Superior temporal gyrus (tissue), 1 donor: ENCODE measurements at regions not wholly inside any gene's neighbourhood (a gene's known extent, or its start where the extent isn't known, plus 50 kb on each side); places are given as distances from the start of the nearest gene placed in this dataset.
"Not testable (repeated sequence)": the region's sequence is repeated elsewhere in the genome, so short reads cannot be mapped to it uniquely, and the experiment has no call there.

Experiments used
- DNase-seq: peaks from one replicate; pipeline ENCODE4 v3.0.0-alpha.2; 2016; ENCODE audit errors: extremely low spot score

DNA sequence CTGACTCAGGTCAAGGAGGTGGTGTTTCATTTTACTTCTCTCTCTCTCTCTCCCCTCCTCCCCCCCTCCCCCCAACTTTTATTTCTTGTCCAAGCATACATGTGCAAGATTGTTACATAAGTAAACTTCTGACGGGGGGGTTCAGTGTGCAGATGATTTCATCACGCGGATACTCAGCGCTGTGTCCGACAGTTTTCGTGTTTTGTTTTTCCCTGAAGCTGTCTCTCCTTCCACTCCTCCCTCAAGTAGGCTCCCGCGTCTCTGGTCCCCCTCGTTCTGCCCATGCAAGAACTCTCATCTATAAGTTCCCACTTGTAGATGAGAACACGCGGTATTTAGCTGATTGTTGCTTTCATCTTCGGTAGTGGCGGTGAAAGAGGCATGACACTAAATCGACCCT lies 111.0 kb upstream of the ANKRD30BL start:
- DNase-seq = no peak

DNA sequence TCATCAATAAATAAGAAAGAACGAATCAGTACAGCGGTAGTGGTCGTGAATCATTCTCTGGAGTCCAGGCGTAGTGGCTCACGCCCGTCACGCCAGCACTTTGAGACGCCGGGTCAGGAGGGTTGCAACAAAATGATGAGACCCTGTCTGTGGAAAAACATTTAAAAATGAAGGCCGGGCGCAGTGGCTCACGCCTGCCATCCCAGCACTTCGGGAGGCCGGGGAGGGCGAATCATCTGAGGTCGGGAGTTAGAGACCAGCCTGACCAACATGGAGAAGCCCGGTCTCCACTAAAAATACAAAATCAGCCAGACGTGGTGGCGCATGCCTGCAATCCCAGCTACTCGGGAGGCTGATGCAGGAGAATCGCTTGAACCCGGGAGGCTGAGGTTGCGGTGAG lies 111.8 kb upstream of the ANKRD30BL start:
- DNase-seq = not testable (repeated sequence)

DNA sequence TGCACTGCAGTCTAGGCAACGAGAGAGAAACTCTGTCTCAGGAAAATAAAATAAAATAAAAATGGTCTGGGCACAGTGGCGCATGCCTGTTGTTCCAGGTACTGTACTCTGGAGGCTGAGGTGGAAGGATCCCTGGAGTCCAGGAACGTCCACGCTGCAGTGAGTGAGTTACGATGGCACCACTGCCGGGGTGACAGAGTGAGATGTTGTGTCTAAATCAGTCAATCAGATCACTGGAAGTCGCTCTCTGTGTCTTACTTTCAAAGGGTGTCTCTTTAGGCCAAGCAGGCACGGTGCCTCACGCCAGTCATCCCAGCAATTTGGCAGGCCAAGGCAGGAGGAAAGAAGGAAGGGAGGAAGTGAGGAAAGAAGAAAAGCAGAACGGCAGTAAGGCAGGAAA lies 112.2 kb upstream of the ANKRD30BL start:
- DNase-seq = no peak

DNA sequence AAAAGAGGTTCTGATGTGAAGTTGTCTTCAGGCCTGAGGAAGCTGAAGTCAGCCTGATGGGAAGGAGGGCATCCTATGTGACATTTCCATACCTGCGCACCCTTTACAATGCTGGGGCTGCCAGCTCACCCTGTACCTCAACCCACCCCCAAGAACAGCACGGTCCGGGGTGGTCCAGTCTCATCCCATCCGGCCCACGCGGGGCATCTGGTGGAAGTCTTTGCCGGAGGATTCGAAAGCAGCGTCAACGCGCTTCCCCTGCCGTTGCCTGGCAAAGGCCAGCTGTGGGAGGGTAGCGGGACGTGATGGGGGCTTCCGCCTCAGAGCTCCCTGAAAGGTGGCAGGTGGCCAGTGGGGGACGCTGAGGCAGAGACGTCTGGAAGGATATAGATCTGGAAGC lies 113.6 kb upstream of the ANKRD30BL start:
- no peak for DNase-seq

DNA sequence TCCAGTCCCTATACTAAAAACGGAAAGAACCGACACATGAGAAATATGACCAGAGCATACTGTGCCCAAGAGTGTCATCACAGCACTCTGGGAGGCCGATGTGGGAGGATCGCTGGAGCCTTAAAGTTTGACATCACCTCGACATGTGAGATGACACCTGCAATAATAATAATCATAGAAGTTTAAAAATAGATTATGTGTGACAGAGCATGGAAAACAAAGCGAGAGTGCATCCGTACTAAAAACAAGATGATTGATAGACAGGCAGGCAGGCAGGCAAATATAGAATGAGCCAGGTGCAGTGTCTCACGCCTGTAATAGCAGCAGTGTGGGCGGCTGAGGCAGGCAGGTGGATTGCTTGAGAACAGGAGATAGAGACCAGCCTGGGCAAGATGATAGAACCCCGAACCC lies 114.8 kb upstream of the ANKRD30BL start:
- no peak for DNase-seq

DNA sequence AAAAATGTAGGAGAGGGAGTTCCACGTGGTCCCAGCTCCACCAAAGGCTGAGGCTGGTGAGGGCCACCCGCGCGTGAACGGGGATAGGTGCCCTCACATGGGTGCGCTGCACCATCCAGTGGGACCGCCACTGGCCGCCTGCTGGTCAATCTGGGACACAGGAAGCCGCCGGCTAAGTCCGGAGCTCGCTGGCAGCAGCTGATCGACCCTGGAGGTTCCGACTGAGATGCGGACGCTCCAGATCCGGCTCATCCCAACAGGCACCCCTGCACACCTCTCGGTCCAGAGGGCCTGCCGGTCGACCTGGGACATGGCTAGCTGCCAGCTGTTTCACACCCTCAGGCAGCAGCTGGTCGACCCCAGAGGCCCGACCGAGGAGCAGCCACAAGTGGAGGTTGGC lies 116.5 kb upstream of the ANKRD30BL start:
- DNase-seq = no peak

DNA sequence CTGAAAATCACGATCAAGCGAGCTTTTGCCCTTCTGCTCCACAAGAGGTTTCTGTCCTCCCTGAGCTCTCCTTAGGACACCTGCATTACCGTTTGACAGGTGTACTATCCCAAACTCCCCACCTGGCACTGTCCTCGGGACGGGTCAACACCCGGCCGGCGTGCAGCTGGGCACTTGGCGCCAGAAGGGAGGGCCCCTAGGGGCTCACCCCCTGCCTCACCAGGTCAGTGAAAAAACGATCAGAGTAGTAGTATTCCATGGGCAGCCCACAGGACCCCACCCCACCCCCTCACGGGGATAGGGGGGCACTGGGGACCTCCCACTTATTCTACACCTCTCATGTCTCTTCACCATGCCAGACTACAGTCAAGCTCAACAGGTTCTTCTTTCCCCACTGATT lies 117.6 kb upstream of the ANKRD30BL start:
- DNase-seq = no peak

DNA sequence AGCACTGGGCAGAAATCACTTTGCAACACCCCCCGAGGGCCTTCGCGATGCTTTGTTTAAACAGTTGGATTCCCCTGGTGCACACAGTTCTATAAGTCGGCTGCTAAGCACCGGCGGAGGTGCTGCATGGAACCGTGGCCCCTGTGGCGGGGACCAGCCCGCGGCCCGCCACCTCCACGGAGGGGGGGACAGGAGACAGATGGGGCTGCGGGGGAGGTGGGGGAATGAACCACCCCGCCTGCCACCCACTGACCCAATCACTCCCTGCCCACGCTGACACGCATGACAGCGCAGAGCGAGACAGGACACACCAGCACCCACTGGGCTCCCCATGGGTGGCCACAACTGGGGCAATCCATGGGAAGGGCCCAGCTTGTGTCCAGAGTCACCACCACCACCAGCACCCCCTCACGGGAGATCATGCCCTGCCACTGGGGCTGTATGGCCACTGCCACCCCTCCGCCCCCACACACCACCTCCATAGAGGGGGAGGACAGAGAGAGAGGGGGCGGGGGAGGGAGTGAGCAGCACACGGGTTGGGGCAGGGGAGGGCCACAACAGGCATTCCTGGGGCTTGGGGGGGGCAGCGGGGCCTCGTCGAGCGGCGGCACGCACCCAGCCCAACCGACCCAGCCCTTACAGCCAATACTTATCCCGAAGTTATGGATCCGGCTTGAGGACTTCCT lies 118.3 kb upstream of the ANKRD30BL start:
- no peak for DNase-seq

DNA sequence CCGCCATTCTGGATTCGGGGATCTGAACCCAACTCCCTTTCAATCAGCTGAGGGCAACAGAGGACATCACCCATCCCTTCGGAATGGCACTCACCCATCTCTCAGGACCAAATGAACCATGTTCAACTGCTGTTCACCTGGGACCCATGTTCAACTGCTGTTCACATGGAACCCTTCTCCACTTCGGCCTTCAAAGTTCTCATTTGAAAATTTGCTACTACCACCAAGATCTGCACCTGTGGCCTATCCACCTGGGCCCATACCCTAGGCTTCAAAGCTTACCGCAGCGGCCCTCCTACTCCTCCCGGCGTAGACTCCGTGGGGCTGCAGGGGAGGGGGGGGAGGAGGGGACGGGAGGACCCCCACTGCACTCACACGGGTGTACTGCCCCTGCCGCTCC lies 119.2 kb upstream of the ANKRD30BL start:
- no peak for DNase-seq

DNA sequence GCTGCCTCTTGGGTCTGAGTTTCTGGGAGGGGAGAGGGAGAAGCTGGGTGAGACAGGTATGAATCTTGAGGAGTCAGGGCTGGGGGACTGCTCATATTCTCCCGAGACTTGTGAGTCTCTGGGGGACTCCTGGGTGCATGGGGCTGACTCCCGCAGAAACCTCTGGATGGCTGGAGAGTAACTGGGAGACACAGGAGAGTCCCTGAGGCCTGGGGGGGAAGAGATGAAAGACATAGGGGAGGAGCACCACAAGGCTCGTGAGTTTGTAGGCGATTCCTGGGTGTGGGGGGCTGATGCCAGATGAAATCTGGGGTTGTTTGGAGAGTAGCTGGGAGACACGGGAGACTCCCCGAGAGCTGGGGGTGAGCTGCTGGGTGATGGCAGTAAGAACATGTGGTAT lies 120.4 kb upstream of the ANKRD30BL start:
- DNase-seq = not testable (repeated sequence)

DNA sequence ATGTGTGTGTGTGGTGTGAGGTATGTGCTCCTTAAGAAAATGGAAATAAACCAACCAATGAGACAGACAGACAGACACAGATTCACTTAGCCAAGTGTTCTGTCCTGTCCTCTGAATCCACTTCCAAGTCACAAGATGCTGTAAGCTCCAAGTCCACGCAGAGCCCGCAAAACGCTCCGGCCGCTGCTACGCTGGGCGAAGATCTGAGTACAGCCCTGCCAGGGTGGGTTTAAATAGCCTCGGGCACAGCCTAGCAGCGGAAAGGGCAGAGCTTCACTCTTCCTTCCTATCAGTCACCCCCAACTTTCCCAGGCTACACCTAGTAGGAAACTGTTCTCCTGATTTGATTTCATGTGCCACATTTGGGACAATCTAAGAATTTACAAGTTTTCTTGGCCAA lies 121.2 kb upstream of the ANKRD30BL start:
- no peak for DNase-seq

DNA sequence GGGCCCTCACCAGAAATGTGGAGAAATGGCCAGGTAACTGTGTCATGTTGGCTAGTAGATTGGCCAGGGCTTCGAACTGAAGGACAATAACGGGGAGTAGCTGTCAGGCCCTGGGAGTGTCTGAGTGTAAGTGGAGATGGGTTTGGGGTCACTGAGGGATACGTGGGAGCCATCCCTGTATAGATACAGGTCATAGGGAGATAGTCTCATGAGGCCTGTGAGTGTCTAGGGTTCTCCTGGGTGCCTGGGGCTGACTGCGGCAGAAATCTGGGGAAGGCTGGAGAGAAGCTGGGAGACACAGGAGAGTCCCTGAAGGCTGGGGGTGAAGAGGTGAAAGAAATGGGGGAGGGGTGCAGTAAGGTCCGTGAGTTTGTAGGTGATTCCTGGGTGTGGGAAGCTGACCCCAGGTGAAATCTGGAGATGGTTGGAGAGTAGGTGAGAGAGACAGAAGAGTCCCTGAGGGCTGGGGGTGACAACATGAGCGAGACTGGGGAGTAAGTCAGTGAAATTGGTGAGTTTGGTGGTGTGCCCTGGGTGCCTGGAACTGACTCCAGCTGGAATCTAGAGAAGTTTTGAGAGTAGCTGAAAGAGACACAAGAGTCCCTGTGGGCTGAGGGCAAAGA lies 124.6 kb upstream of the ANKRD30BL start:
- DNase-seq = not testable (repeated sequence)

DNA sequence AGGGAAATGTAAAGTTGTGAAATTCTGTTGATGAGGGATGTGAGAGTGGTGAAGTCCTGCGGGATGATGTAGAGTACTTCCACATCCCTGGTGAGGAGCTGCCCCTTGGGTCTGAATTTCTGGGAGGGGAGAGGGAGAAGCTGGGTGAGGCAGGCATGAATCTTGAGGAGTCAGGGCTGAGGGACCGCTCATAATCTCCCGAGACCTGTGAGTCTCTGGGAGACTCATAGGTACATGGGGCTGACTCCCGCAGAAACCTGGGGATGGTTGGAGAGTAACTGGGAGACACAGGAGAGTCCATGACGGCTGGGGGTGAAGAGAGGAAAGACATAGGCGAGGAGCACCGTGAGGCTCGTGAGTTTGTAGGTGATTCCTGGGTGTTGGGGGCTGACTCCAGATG lies 126.2 kb upstream of the ANKRD30BL start:
- not testable (repeated sequence) for DNase-seq

DNA sequence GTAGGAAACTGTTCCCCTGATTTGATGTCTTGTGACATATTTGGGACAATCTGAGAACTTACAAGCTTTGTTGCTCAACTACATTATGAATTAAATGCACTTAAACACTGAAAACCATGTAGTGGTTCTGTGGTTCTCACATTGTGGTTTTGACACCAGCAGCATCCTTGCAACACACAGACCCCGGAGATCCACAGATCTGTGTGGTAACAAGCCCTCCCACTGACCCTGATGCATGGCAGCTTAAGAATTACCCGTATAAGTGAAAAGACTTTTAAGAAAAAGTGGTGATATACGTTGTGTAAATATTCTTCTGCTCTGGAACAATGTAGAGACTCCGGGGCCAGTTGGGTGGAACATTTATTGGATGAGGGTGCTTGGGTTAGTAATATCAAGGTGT lies 127.4 kb upstream of the ANKRD30BL start:
- DNase-seq = not testable (repeated sequence)

DNA sequence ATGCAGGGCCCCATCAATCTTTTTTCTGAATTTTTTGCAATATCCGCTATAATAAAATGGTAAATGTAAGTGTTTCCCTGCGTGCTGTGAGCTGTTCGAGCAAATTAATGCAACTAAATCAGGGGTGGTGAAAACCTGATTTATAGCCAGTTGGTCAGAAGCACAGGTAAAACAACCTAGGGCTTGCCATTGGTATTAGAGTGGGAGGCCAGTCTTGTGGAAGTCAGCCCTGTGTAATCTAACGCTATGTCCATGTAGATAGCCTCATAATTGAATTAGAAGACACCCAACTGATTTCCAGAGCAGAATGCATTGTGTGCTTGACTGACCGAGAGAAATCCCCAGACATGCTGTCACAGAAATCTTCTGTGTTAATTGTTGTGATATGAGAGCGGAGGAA lies 126.8 kb upstream of the GPR39 start:
- not testable (repeated sequence) for DNase-seq

DNA sequence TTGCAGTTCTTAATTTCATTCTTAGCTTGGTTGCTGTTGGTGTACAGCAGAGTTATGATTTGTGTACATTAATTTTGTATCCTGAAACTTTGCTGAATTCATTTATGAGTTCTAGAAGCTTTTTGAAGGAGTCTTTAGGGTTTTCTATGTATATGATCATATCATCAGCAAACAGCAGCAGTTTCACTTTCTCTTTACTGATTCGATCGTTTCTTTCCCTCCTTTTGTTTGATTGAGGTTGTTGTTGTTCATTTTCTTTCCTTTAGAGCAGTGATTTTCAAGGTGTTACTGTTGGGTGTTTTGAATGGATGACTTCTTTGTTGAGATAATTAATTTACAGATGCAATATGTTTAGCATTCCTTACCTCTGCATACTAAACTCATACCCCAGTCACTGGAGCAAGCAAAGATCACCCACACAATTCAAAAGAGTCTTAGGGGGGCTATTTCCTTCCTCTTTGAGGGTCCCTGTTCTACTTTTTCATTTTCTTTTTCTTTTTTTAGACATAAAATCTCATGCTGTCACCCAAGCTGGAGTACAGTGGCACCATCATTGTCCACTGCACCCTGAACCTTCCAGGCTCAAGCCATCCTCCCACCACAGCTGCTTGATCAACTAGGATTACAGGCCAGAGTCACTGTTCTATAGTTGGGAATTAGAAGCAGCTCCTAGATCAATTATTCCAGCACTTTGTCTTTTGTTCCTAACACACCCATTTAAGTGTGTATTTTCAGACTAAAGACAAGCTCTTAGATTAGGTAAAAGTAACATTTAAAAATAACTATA lies 115.8 kb upstream of the GPR39 start:
- DNase-seq = not testable (repeated sequence)

DNA sequence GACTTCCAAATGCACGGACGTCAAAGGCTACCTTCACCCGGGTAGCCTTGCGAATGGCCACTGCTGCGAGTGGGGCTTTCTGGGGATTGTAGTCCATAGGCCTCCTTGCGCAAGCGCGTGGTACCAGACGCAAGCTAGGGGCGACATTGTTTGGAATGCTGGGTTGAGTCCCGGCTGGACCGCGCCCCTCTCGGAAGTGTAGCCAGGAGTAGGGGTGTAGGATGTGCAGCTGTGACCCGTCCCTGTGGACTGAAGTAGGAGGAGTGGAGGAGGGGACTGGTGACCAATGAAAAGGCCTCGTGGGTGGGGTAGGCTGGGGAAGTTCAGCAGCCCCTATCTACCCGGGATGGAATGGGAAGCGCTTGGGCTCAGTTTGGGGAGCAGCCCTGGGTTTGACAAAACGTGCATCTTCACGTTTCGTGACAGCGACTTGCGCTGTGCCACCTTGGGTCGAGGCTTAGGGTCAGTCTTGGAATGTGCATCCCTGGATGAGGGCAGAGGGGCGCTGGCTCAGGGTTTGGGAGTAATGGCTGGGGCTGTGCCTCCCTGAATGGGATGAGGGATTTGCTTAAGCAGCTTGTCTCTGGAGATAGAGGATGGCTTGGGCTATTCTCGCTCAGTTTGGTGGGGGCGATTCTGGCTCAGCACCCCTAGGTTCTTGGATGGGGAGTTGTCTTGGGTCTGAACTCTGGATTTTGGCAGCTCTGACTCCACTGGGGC lies 111.8 kb upstream of the GPR39 start:
- DNase-seq = peak; percentile 91

DNA sequence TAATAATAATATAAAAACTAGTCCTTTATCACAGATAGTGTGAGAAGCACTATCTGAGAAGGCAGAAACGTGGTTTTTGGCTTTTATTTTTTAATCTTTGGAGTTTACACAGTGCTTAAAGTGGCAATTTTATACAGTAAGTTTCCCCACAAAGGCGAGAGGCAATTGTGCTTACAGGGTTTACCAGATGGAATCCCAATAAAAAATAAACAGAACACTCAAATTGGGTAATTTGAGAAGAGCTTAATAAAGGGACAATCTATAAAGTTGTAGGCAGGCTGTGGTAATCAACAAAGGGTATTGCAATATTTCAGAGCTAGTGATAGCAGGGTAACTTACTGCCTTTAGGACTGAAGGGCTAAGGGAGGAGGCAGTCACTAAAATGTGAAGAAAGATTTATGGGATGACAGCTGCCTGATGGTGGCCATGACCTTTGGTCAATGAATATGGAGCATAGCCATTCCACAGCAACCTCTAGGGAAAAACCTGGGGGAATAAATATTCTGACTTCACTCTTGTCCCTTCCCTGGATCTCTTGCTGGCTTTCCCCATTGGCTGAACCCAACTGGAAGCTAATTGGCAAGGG lies 108.9 kb upstream of the GPR39 start:
- not testable (repeated sequence) for DNase-seq

DNA sequence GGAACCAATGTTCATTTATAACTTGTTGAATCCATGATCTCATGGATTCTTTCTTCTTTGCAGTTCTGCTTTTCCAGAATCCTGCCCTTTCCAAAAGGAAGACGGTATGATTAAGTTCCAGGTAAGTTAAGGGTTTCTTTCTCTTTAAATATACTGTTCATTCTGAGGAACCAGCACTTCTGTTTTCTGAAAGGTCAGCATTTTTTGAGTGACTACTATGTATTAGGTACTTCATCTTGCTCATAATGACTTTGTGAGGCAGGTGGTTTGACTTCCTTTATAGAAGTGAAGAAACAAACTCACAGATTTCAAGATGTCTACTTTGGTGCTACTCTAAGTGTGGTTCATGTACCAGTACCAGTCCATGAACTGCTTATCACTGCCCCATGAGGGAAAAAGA lies 107.4 kb upstream of the GPR39 start:
- DNase-seq = not testable (repeated sequence)

DNA sequence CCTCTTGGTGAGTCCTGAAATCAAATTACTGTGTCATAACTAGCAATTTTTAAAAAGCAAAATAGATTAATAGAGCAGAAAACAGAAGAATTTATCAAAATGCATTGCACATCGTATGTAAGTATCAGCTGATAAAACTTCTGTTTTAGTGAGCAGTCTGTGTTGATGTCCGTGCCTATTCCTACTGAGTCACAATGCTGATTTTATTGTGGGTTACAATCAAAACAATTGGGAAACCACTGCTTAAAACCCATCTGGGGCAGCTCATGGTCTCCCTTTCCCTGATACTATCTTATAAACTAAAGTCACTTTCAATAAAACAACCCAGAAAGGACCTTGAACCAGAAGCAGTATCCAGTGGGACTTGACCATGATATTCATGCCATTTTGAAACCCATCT lies 101.1 kb upstream of the GPR39 start:
- not testable (repeated sequence) for DNase-seq

DNA sequence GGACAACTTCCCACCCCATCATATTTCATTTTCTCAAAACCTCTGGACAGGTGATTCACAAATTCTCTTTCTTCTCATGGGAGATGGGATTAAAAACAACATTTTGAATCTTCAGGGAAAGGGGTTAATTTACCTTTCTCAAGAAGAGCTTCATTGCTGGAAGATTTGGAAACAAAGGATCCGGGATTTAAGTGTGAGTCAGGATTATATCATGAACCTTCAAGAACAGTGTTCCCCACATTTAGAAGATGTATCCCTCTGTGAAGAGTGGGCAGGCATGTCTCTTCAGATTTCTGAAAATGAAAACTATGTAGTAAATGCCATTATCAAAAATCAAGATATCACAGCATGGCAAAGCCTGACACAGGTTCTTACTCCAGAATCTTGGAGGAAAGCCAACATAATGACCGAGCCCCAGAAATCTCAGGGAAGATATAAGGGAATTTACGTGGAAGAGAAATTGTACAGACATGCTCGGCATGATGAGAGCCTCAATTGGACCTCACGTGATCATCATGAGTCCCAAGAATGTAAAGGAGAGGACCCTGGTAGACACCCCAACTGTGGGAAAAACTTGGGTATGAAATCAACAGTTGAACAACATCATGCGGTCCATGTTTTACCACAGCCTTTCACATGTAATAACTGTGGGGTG lies 99.5 kb upstream of the GPR39 start:
- not testable (repeated sequence) for DNase-seq
